ENCODE measurements at regions not wholly inside any gene's neighbourhood (a gene's known extent, or its start where the extent isn't known, plus 50 kb on each side); places are given as distances from the start of the nearest gene placed in this dataset.

GRCh38 chr4:130185123-130185522 lies 1089.2 kb downstream of the C4orf33 start:
- TF ChIP-seq ZSCAN23 (tag by site-specific recombination; IDR thresholded peaks at IDR 0.05) (no peak), ZNF10 (tag by site-specific recombination; IDR thresholded peaks at IDR 0.05) (no peak), ZNF629 (tag by site-specific recombination; IDR thresholded peaks at IDR 0.05) (no peak), ZNF513 (tag by site-specific recombination; IDR thresholded peaks at IDR 0.05) (no peak), HOXA7 (CRISPR knock-in tag; IDR thresholded peaks at IDR 0.05; ENCODE audit: borderline replicate concordance) (no peak), ZNF138 (tag by site-specific recombination; IDR thresholded peaks at IDR 0.05; ENCODE audit: borderline replicate concordance) (no peak)
- TF ChIP-seq, protein P1, sequence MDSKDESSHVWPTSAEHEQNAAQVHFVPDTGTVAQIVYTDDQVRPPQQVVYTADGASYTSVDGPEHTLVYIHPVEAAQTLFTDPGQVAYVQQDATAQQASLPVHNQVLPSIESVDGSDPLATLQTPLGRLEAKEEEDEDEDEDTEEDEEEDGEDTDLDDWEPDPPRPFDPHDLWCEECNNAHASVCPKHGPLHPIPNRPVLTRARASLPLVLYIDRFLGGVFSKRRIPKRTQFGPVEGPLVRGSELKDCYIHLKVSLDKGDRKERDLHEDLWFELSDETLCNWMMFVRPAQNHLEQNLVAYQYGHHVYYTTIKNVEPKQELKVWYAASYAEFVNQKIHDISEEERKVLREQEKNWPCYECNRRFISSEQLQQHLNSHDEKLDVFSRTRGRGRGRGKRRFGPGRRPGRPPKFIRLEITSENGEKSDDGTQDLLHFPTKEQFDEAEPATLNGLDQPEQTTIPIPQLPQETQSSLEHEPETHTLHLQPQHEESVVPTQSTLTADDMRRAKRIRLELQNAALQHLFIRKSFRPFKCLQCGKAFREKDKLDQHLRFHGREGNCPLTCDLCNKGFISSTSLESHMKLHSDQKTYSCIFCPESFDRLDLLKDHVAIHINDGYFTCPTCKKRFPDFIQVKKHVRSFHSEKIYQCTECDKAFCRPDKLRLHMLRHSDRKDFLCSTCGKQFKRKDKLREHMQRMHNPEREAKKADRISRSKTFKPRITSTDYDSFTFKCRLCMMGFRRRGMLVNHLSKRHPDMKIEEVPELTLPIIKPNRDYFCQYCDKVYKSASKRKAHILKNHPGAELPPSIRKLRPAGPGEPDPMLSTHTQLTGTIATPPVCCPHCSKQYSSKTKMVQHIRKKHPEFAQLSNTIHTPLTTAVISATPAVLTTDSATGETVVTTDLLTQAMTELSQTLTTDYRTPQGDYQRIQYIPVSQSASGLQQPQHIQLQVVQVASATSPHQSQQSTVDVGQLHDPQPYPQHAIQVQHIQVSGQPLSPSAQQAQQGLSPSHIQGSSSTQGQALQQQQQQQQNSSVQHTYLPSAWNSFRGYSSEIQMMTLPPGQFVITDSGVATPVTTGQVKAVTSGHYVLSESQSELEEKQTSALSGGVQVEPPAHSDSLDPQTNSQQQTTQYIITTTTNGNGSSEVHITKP (tag by site-specific recombination; IDR thresholded peaks at IDR 0.05) = no peak
- TF ChIP-seq, protein P2, sequence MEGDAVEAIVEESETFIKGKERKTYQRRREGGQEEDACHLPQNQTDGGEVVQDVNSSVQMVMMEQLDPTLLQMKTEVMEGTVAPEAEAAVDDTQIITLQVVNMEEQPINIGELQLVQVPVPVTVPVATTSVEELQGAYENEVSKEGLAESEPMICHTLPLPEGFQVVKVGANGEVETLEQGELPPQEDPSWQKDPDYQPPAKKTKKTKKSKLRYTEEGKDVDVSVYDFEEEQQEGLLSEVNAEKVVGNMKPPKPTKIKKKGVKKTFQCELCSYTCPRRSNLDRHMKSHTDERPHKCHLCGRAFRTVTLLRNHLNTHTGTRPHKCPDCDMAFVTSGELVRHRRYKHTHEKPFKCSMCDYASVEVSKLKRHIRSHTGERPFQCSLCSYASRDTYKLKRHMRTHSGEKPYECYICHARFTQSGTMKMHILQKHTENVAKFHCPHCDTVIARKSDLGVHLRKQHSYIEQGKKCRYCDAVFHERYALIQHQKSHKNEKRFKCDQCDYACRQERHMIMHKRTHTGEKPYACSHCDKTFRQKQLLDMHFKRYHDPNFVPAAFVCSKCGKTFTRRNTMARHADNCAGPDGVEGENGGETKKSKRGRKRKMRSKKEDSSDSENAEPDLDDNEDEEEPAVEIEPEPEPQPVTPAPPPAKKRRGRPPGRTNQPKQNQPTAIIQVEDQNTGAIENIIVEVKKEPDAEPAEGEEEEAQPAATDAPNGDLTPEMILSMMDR (tag by site-specific recombination; IDR thresholded peaks at IDR 0.05) = no peak

Data from HEK293 (cell line).